HG02588 (cell line): ENCODE measurements at regions not wholly inside any gene's neighbourhood (a gene's known extent, or its start where the extent isn't known, plus 50 kb on each side); places are given as distances from the start of the nearest gene placed in this dataset.
"Not testable (repeated sequence)": the region's sequence is repeated elsewhere in the genome, so short reads cannot be mapped to it uniquely, and the experiment has no call there.

Source experiments
- ATAC-seq: cut with Tn5 transposase; IDR thresholded peaks from one replicate; pipeline ENCODE4 v1.9.1; 2021; ENCODE audit warnings: mild to moderate bottlenecking, moderate library complexity; ENCODE audit not compliant: unreplicated experiment

- no peak for ATAC-seq
Measured at GRCh38 chr2:138893746-138894145, 113.6 kb upstream of the NXPH2 start.

- no peak for ATAC-seq
Measured at GRCh38 chr2:138881126-138881525, 100.9 kb upstream of the NXPH2 start.

GRCh38 chr2:138879931-138880330 is 99.7 kb upstream of the NXPH2 start:
- no peak for ATAC-seq

- ATAC-seq, result no peak
Measured at GRCh38 chr2:138877421-138877820, 97.2 kb upstream of the NXPH2 start.

GRCh38 chr2:138874251-138874650 is 94.1 kb upstream of the NXPH2 start:
- no peak for ATAC-seq

GRCh38 chr2:138872116-138872515 is 91.9 kb upstream of the NXPH2 start:
- not testable (repeated sequence) for ATAC-seq

GRCh38 chr2:138871312-138871711 is 91.1 kb upstream of the NXPH2 start:
- no peak for ATAC-seq

GRCh38 chr2:138867341-138867740 is 87.2 kb upstream of the NXPH2 start:
- ATAC-seq, result no peak

GRCh38 chr2:138866797-138867196 is 86.6 kb upstream of the NXPH2 start:
- ATAC-seq, result no peak

GRCh38 chr2:138853761-138854160 is 73.6 kb upstream of the NXPH2 start:
- no peak for ATAC-seq

- ATAC-seq, result no peak
Measured at GRCh38 chr2:138853296-138853695, 73.1 kb upstream of the NXPH2 start.

GRCh38 chr2:138846216-138846821 is 66.1 kb upstream of the NXPH2 start:
- ATAC-seq, result no peak

- no peak for ATAC-seq
Measured at GRCh38 chr2:138842341-138842740, 62.2 kb upstream of the NXPH2 start.

GRCh38 chr2:138841459-138841858 is 61.3 kb upstream of the NXPH2 start:
- ATAC-seq, result no peak

GRCh38 chr2:138838851-138839620 is 58.8 kb upstream of the NXPH2 start:
- no peak for ATAC-seq

GRCh38 chr2:138831691-138832090 is 51.5 kb upstream of the NXPH2 start:
- no peak for ATAC-seq

- no peak for ATAC-seq
Measured at GRCh38 chr2:138831154-138831553, 51.0 kb upstream of the NXPH2 start.

- ATAC-seq, result no peak
Measured at GRCh38 chr2:138830547-138830946, 50.4 kb upstream of the NXPH2 start.
